IMR-90 (cell line): ENCODE measurements at regions not wholly inside any gene's neighbourhood (a gene's known extent, or its start where the extent isn't known, plus 50 kb on each side); places are given as distances from the start of the nearest gene placed in this dataset.
"Not testable (repeated sequence)": the region's sequence is repeated elsewhere in the genome, so short reads cannot be mapped to it uniquely, and the experiment has no call there.

Experiments used
- ATAC-seq: fragments of 200-7000 bp; cut with Tn5 transposase; 2 replicates; pipeline ENCODE4 v1.9.1; 2020; ENCODE audit warnings: low read depth, mild to moderate bottlenecking, moderate library complexity
- BruUV-seq: library from RNA; stranded (reverse); fragments of 400-500 nt; replicated peaks from 2 replicates; lab custom pipeline; 2021; lab: Mats Ljungman, UMichigan
- CTCF ChIA-PET: fragments of 300-600 bp; formaldehyde crosslinking; extraction: SDS; loops from one replicate; lab custom pipeline; 2021; ENCODE audit warnings: antibody characterized with exemption; lab: Yijun Ruan, JAX
- POLR2A ChIA-PET: fragments of 300-600 bp; sonication (Branson Sonifier 250); formaldehyde crosslinking; loops from one replicate; lab custom pipeline; 2022; ENCODE audit warnings: antibody characterized with exemption; ENCODE audit not compliant: unreplicated experiment; lab: Charles Lee
- DNase-seq: peaks from one replicate; pipeline ENCODE4 v3.0.0; 2013
- H2AFZ ChIP-seq: replicated peaks from 2 replicates; pipeline ENCODE3; 2013; ENCODE audit warnings: low read length, mild to moderate bottlenecking; ENCODE audit not compliant: poor library complexity
- H2AK5ac ChIP-seq: 2 replicates; pipeline ENCODE4 v1.6.1; 2013; ENCODE audit warnings: low read depth, low read length, inconsistent platforms
- H2AK9ac ChIP-seq: replicated peaks from 2 replicates; pipeline ENCODE3; 2013; ENCODE audit warnings: mild to moderate bottlenecking, low read depth, low read length, moderate library complexity; ENCODE audit not compliant: poor library complexity
- H2BK120ac ChIP-seq: 2 replicates; pipeline ENCODE4 v1.6.1; 2013; ENCODE audit warnings: low read depth, low read length, inconsistent platforms
- H2BK15ac ChIP-seq: 3 replicates; pipeline ENCODE4 v1.6.1; 2013; ENCODE audit warnings: low read depth, low read length, inconsistent platforms
- H2BK20ac ChIP-seq: 2 replicates; pipeline ENCODE4 v1.6.1; 2013; ENCODE audit warnings: low read depth, mild to moderate bottlenecking, inconsistent platforms, low read length, moderate library complexity
- H2BK5ac ChIP-seq: 2 replicates; pipeline ENCODE4 v1.6.1; 2013; ENCODE audit warnings: mild to moderate bottlenecking, low read depth, low read length, inconsistent platforms; ENCODE audit not compliant: poor library complexity, severe bottlenecking
- H3K14ac ChIP-seq: replicated peaks from 2 replicates; pipeline ENCODE4 v1.6.1; 2013; ENCODE audit warnings: low read depth, low read length, inconsistent platforms
- H3K18ac ChIP-seq: 2 replicates; pipeline ENCODE4 v1.6.1; 2013; ENCODE audit warnings: low read depth, low read length, control low read depth
- H3K23ac ChIP-seq: 2 replicates; pipeline ENCODE4 v1.6.1; 2013; ENCODE audit warnings: low read depth, low read length, inconsistent platforms
- H3K27ac ChIP-seq: 2 replicates; pipeline ENCODE4 v1.5.1; 2013; ENCODE audit warnings: mild to moderate bottlenecking, control low read depth, low read length; ENCODE audit not compliant: insufficient read depth
- H3K27me3 ChIP-seq: 2 replicates; pipeline ENCODE4 v1.6.1; 2013; ENCODE audit warnings: low read length; ENCODE audit not compliant: control insufficient read depth, insufficient read depth
- H3K36me3 ChIP-seq: 2 replicates; pipeline ENCODE4 v1.6.1; 2013; ENCODE audit warnings: low read length, mixed read lengths; ENCODE audit not compliant: control insufficient read depth, insufficient read depth
- H3K4ac ChIP-seq: 2 replicates; pipeline ENCODE4 v1.6.1; 2013; ENCODE audit warnings: low read depth, low read length, inconsistent platforms
- H3K4me1 ChIP-seq: 2 replicates; pipeline ENCODE4 v1.6.1; 2013; ENCODE audit warnings: low read length, mixed read lengths; ENCODE audit not compliant: control insufficient read depth, insufficient read depth
- H3K4me2 ChIP-seq: 2 replicates; pipeline ENCODE4 v1.6.1; 2013; ENCODE audit warnings: low read depth, mild to moderate bottlenecking, control low read depth, low read length, moderate library complexity
- H3K4me3 ChIP-seq: 2 replicates; pipeline ENCODE4 v1.5.1; 2013; ENCODE audit warnings: low read depth, mild to moderate bottlenecking, control low read depth, low read length, moderate library complexity; ENCODE audit not compliant: insufficient read depth
- H3K56ac ChIP-seq: 2 replicates; pipeline ENCODE4 v1.6.1; 2013; ENCODE audit warnings: low read length, inconsistent platforms; ENCODE audit not compliant: insufficient read depth; ENCODE audit errors: extremely low read depth
- H3K79me1 ChIP-seq, 2 experiments: 2 replicates each; pipeline ENCODE4 v1.6.1; 2013; ENCODE audit warnings: low read length in 2 of 2, inconsistent platforms in 1 of 2, low read depth in 1 of 2
- H3K9ac ChIP-seq: 2 replicates; pipeline ENCODE4 v1.6.1; 2013; ENCODE audit warnings: low read depth, low read length, control low read depth
- H3K9me1 ChIP-seq: 2 replicates; pipeline ENCODE4 v1.6.1; 2013; ENCODE audit warnings: low read length, inconsistent platforms; ENCODE audit not compliant: insufficient read depth
- H3K9me3 ChIP-seq: 2 replicates; pipeline ENCODE4 v1.6.1; 2013; ENCODE audit warnings: low read length; ENCODE audit not compliant: control insufficient read depth, insufficient read depth
- H4K20me1 ChIP-seq: 2 replicates; pipeline ENCODE4 v1.6.1; 2013; ENCODE audit warnings: low read length, inconsistent platforms; ENCODE audit not compliant: insufficient read depth
- H4K5ac ChIP-seq: 2 replicates; pipeline ENCODE4 v1.6.1; 2013; ENCODE audit warnings: mild to moderate bottlenecking, low read depth, low read length, control low read depth
- H4K8ac ChIP-seq, 2 experiments: 2 replicates each; pipeline ENCODE4 v1.6.1; 2013; ENCODE audit warnings: low read depth in 2 of 2, low read length in 2 of 2, control low read depth in 1 of 2, inconsistent platforms in 1 of 2
- H4K91ac ChIP-seq: 2 replicates; pipeline ENCODE4 v1.6.1; 2013; ENCODE audit warnings: low read depth, low read length, inconsistent platforms; ENCODE audit not compliant: insufficient read depth
- WGBS, 2 experiments: methylation state at CpG; one replicate each; pipeline versions ENCODE4 v1.1.5 to v1.1.7; 2013; ENCODE audit warnings: missing lambda C conversion rate in 2 of 2; ENCODE audit not compliant: insufficient read length in 1 of 2; ENCODE audit errors: extremely low coverage in 2 of 2; 5-methylcytosine and 5-hydroxymethylcytosine counted together
- dilution Hi-C: fragments of 300-500 bp; cut with HindIII; formaldehyde crosslinking; loops from one replicate; pipeline ENCODE4 v1.14.3; 2018; ENCODE audit warnings: low sequenced_read_pairs; ENCODE audit not compliant: unreplicated experiment
- in situ Hi-C: fragments of 300-500 bp; cut with MboI; formaldehyde crosslinking; loops from 3 replicates; pipeline ENCODE4 v1.14.3; 2019; ENCODE audit warnings: low sequenced_read_pairs, inconsistent platforms, mixed read lengths
- intact Hi-C: fragments of 100-400 bp; cut with micrococcal nuclease; formaldehyde crosslinking; loops from 2 replicates; pipeline ENCODE4 v1.10.0; 2022

DNA sequence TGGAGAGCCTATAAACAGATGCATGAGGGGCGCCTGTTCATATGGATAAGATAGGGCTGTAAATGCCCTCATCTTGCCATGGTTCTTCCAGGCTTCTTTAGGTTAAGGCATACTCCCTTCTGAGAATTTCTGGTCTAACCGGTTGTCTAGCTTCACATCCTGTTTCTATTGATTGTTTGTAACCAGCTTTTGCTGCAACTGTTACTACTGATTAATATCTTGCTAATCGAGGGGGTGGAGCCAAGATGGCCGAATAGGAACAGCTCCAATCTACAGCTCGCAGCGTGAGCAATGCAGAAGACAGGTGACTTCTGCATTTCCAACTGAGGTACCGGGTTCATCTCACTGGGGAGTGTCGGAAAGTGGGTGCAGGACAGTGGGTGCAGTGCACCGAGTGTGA, 108.7 kb downstream of the ANXA2R start:
- H2AK5ac ChIP-seq, H3K27ac ChIP-seq, in situ Hi-C loops, H2AK9ac ChIP-seq, H3K36me3 ChIP-seq, H3K4me1 ChIP-seq, H3K9me3 ChIP-seq, H3K18ac ChIP-seq, H4K20me1 ChIP-seq, H3K23ac ChIP-seq, H2BK120ac ChIP-seq, H2AFZ ChIP-seq, H2BK5ac ChIP-seq, H3K4ac ChIP-seq, H3K9ac ChIP-seq, H4K91ac ChIP-seq, ATAC-seq, DNase-seq, POLR2A ChIA-PET, H3K27me3 ChIP-seq, intact Hi-C loops, H3K56ac ChIP-seq, BruUV-seq, H3K79me1 ChIP-seq, dilution Hi-C loops, H4K5ac ChIP-seq, H3K14ac ChIP-seq, H2BK15ac ChIP-seq, H3K4me2 ChIP-seq, H2BK20ac ChIP-seq, H4K8ac ChIP-seq, H3K9me1 ChIP-seq, H3K4me3 ChIP-seq, CTCF ChIA-PET: not testable (repeated sequence)
- WGBS, 2 experiments = 90% methylated on average over 4 of the region's 9 CpGs; no CpG with 5 or more reads in 1 of the 2 experiments
